Activated CD4-positive, alpha-beta T cell treated with anti-CD3 and anti-CD28 coated beads, Interleukin-2, amount 10 ng/mL, durations not matched to agents 7 days and 5 days (primary cell): ENCODE measurements at regions not wholly inside any gene's neighbourhood (a gene's known extent, or its start where the extent isn't known, plus 50 kb on each side); places are given as distances from the start of the nearest gene placed in this dataset.

Experiments used
- CTCF ChIA-PET: fragments of 350-600 bp; sonication (Branson Sonifier 250); formaldehyde crosslinking; loops from one replicate; lab custom pipeline; 2021; ENCODE audit warnings: antibody characterized with exemption; lab: Charles Lee
- POLR2A ChIA-PET: fragments of 350-600 bp; sonication (Branson Sonifier 250); formaldehyde crosslinking; loops from one replicate; lab custom pipeline; 2021; ENCODE audit warnings: antibody characterized with exemption; lab: Charles Lee
- DNase-seq: peaks from one replicate; pipeline ENCODE4 v3.0.0-alpha.2; 2020
- H3K27ac Mint-ChIP-seq: one replicate; pipeline ENCODE4 v1.8.0; 2021; ENCODE audit warnings: mild to moderate bottlenecking, moderate library complexity, mixed read lengths
- H3K27me3 Mint-ChIP-seq: one replicate; pipeline ENCODE4 v1.8.0; 2021; ENCODE audit warnings: mixed read lengths
- H3K36me3 Mint-ChIP-seq: one replicate; pipeline ENCODE4 v1.8.0; 2021; ENCODE audit warnings: low read depth, mixed read lengths
- H3K4me1 Mint-ChIP-seq: one replicate; pipeline ENCODE4 v1.8.0; 2021; ENCODE audit warnings: mixed read lengths
- H3K4me3 Mint-ChIP-seq: one replicate; pipeline ENCODE4 v1.8.0; 2021; ENCODE audit warnings: mild to moderate bottlenecking, moderate library complexity, mixed read lengths
- H3K9me3 Mint-ChIP-seq: one replicate; pipeline ENCODE4 v1.8.0; 2021; ENCODE audit warnings: mixed read lengths

- no peak overlapping the region for H3K27ac Mint-ChIP-seq
- ChIA-PET POLR2A (no interaction called here), CTCF (no interaction called here)
- no peaks in the 10 kb centered on the region for H3K9me3 Mint-ChIP-seq
- H3K27me3 Mint-ChIP-seq, result no peaks in the 10 kb centered on the region
- H3K4me1 Mint-ChIP-seq, result no peaks in the 10 kb centered on the region
- H3K36me3 Mint-ChIP-seq, result no peaks in the 10 kb centered on the region
- DNase-seq, result peak; percentile 48
- no peak overlapping the region for H3K4me3 Mint-ChIP-seq
Observed at GRCh38 chr14:82710267-82710841, 1176.7 kb upstream of the SEL1L start.

DNA sequence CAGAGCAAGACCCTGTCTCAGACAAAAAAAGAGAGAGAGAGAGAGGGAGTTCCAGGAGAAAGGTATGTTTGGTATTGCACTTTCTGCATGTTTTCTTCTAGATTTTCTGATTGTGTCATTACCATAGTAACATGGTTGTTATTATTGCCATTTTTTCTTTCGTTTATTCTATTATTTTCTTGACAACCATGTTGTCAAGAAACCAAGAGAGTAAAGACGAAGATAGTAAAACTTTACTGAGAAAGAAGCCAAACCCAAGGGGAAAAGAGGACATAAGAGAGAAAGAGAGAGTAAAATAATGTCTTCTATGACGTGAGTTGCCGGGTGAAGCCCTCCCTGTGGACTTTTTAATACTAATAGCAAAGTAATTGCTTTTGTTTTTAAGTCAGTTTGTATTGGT lies 1186.0 kb upstream of the SEL1L start:
- Mint-ChIP-seq H3K27me3 (no peaks in the 10 kb centered on the region), H3K36me3 (no peaks in the 10 kb centered on the region), H3K4me3 (no peak overlapping the region), H3K27ac (no peak overlapping the region), H3K4me1 (no peaks in the 10 kb centered on the region), H3K9me3 (no peaks in the 10 kb centered on the region)
- ChIA-PET POLR2A (no interaction called here), CTCF (no interaction called here)
- DNase-seq, result no peak

DNA sequence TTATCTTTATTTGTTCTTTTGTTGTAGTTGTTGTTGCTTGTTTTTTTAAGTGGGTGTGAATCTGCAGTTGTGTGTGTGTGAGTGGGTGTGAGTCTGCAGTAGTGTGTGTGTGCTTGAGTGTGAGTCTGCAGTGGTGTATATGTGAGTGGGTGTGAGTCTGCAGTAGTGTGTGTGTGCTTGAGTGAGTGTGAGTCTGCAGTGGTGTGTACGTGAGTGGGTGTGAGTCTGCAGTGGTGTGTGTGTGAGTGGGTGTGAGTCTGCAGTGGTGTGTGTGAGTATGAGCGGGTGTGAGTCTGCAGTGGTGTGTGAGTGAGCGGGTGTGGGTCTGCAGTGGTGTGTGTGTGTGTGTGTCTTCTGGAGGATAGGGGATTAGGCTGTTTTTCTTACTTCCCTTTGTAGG lies 1186.8 kb upstream of the SEL1L start:
- peaks cover 3% of the 10 kb centered on the region for H3K9me3 Mint-ChIP-seq
- no peaks in the 10 kb centered on the region for H3K36me3 Mint-ChIP-seq
- no peak overlapping the region for H3K27ac Mint-ChIP-seq
- CTCF ChIA-PET, result no interaction called here
- no peaks in the 10 kb centered on the region for H3K27me3 Mint-ChIP-seq
- H3K4me1 Mint-ChIP-seq, result no peaks in the 10 kb centered on the region
- no peak overlapping the region for H3K4me3 Mint-ChIP-seq
- POLR2A ChIA-PET, result no interaction called here
- no peak for DNase-seq

GRCh38 chr14:82720946-82721345 lies 1187.3 kb upstream of the SEL1L start:
- Mint-ChIP-seq H3K9me3 (peaks cover 3% of the 10 kb centered on the region), H3K4me3 (no peak overlapping the region), H3K27me3 (no peaks in the 10 kb centered on the region), H3K27ac (no peak overlapping the region), H3K4me1 (no peaks in the 10 kb centered on the region), H3K36me3 (no peaks in the 10 kb centered on the region)
- ChIA-PET POLR2A (no interaction called here), CTCF (interaction anchor here (0.6 kb wide), 1 partner anchor 1718 kb away, joined by 5 read pairs; no protein-coding TSS in a partner anchor)
- no peak for DNase-seq

GRCh38 chr14:82724316-82724715 lies 1190.7 kb upstream of the SEL1L start:
- Mint-ChIP-seq H3K4me1 (no peaks in the 10 kb centered on the region), H3K27me3 (no peaks in the 10 kb centered on the region), H3K36me3 (no peaks in the 10 kb centered on the region), H3K27ac (no peak overlapping the region), H3K4me3 (no peak overlapping the region), H3K9me3 (peaks cover 3% of the 10 kb centered on the region)
- POLR2A ChIA-PET, result no interaction called here
- no peak for DNase-seq
- CTCF ChIA-PET, result no interaction called here

GRCh38 chr14:82725213-82725612 lies 1191.6 kb upstream of the SEL1L start:
- Mint-ChIP-seq H3K27ac (no peak overlapping the region), H3K4me3 (no peak overlapping the region), H3K4me1 (no peaks in the 10 kb centered on the region), H3K36me3 (no peaks in the 10 kb centered on the region), H3K27me3 (no peaks in the 10 kb centered on the region), H3K9me3 (peaks cover 3% of the 10 kb centered on the region)
- no peak for DNase-seq
- ChIA-PET POLR2A (no interaction called here), CTCF (no interaction called here)

GRCh38 chr14:82731526-82731925 lies 1197.9 kb upstream of the SEL1L start:
- Mint-ChIP-seq H3K4me3 (no peak overlapping the region), H3K4me1 (no peaks in the 10 kb centered on the region), H3K27ac (no peak overlapping the region), H3K9me3 (peaks cover 2% of the 10 kb centered on the region), H3K36me3 (no peaks in the 10 kb centered on the region), H3K27me3 (no peaks in the 10 kb centered on the region)
- ChIA-PET CTCF (no interaction called here), POLR2A (no interaction called here)
- no peak for DNase-seq

GRCh38 chr14:82740547-82740946 lies 1206.9 kb upstream of the SEL1L start:
- Mint-ChIP-seq H3K36me3 (no peaks in the 10 kb centered on the region), H3K4me3 (no peak overlapping the region), H3K27me3 (no peaks in the 10 kb centered on the region), H3K4me1 (no peaks in the 10 kb centered on the region), H3K9me3 (no peaks in the 10 kb centered on the region), H3K27ac (no peak overlapping the region)
- DNase-seq, result no peak
- ChIA-PET POLR2A (no interaction called here), CTCF (no interaction called here)

DNA sequence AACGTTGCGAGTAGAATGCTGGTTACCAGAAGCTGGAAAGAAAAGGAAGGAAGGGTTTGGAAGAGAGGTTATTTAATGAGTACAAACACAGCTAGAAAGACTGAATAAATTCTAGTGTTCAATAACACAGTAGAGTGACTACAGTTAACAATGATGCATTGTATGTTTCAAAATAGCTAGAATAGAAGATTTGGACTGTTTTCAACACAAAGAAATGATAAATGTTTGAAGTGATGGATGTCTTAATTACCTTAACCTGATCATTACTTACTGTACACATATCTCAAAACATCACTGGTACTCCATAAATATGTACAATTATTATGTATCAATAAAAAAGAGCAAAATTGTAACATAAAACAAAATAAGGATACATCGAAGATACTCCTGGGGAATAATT lies 1221.8 kb upstream of the SEL1L start:
- Mint-ChIP-seq H3K4me1 (no peaks in the 10 kb centered on the region), H3K9me3 (no peaks in the 10 kb centered on the region), H3K4me3 (no peak overlapping the region), H3K36me3 (no peaks in the 10 kb centered on the region), H3K27ac (no peak overlapping the region), H3K27me3 (no peaks in the 10 kb centered on the region)
- POLR2A ChIA-PET, result no interaction called here
- DNase-seq, result no peak
- CTCF ChIA-PET, result no interaction called here

DNA sequence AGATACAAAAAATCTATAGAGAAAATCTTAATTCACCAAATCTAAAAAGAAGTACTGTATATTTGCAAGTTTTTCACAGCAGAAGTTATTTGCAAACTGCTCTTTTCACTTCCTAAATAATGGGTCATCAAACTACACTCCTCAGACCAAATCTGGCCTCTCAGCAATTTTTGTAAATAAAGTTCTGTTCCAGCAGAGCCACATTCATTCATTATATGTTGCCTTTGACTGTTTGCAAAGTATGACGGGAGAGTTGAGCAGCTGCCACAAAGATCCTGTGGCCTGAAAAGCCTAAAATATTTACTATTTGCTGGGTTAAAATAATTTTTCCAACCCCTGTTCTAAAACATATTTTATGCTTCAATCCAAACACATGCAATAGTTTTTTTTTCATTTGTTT lies 1222.3 kb upstream of the SEL1L start:
- ChIA-PET POLR2A (no interaction called here), CTCF (no interaction called here)
- Mint-ChIP-seq H3K4me1 (no peaks in the 10 kb centered on the region), H3K27me3 (no peaks in the 10 kb centered on the region), H3K4me3 (no peak overlapping the region), H3K27ac (no peak overlapping the region), H3K9me3 (no peaks in the 10 kb centered on the region), H3K36me3 (no peaks in the 10 kb centered on the region)
- DNase-seq, result no peak

GRCh38 chr14:82757776-82758175 lies 1224.1 kb upstream of the SEL1L start:
- no peaks in the 10 kb centered on the region for H3K27me3 Mint-ChIP-seq
- POLR2A ChIA-PET, result no interaction called here

DNA sequence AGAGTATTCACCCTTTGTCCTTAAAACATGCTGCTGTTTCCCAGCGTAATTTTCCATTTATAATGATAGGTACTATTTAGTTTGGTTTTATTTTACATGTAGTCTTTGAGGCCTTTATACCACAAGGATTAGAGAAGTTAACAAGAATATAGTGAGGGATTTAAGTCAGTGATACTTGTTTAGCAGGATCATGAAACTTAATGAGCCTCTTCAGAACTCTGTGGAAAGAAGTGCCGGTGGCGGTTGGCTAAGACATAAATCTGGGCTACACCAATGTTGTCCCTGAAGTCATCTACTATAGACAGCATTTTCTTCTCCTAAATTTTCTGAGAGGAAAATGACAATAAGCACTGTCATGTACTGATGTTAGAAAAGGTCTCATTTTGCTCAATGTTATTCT lies 1226.0 kb upstream of the SEL1L start:
- no peaks in the 10 kb centered on the region for H3K27me3 Mint-ChIP-seq
- ChIA-PET CTCF (interaction anchor here (0.6 kb wide), 1 partner anchor 128 kb away, joined by 3 read pairs; no protein-coding TSS in a partner anchor), POLR2A (no interaction called here)
- H3K9me3 Mint-ChIP-seq, result peaks cover 2% of the 10 kb centered on the region
- no peaks in the 10 kb centered on the region for H3K36me3 Mint-ChIP-seq
- no peak overlapping the region for H3K4me3 Mint-ChIP-seq
- H3K27ac Mint-ChIP-seq, result no peak overlapping the region
- H3K4me1 Mint-ChIP-seq, result no peaks in the 10 kb centered on the region
- no peak for DNase-seq

More at GRCh38 chr14:82757776-82758175, 1224.1 kb upstream of the SEL1L start:
- Mint-ChIP-seq H3K36me3 (no peaks in the 10 kb centered on the region), H3K27ac (no peak overlapping the region), H3K4me3 (no peak overlapping the region), H3K4me1 (no peaks in the 10 kb centered on the region), H3K9me3 (peaks cover 2% of the 10 kb centered on the region)
- CTCF ChIA-PET, result interaction anchor here (0.6 kb wide), 1 partner anchor 349 kb away, joined by 4 read pairs; no protein-coding TSS in a partner anchor
- DNase-seq, result no peak

DNA sequence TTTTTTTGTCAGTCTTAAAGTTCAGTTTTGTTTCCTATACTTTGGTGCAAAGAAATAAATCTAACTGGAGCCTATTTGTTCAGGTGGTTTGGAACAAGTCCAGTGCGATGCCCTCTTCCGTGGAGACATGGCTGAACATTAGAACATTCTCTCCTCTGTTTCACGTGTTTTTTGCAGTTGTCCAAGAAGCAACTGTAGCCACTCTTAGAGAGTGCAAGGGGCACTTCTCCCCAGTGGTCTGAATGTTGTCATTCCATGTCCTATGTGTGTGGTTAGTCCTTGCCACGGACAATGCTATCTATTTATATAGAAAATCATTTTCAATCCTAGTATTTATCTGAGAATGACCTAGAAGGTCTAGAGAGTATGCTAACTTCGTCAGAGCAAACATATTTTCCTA lies 1232.5 kb upstream of the SEL1L start:
- Mint-ChIP-seq H3K36me3 (no peaks in the 10 kb centered on the region), H3K4me1 (no peaks in the 10 kb centered on the region), H3K27ac (no peak overlapping the region), H3K27me3 (no peaks in the 10 kb centered on the region), H3K4me3 (no peak overlapping the region), H3K9me3 (peaks cover 4% of the 10 kb centered on the region)
- no peak for DNase-seq
- CTCF ChIA-PET, result no interaction called here
- POLR2A ChIA-PET, result no interaction called here

- POLR2A ChIA-PET, result no interaction called here
- Mint-ChIP-seq H3K36me3 (no peaks in the 10 kb centered on the region), H3K4me3 (no peak overlapping the region), H3K27ac (no peak overlapping the region), H3K4me1 (no peaks in the 10 kb centered on the region), H3K27me3 (no peaks in the 10 kb centered on the region), H3K9me3 (peaks cover 4% of the 10 kb centered on the region)
- CTCF ChIA-PET, result no interaction called here
- no peak for DNase-seq
Observed at GRCh38 chr14:82766996-82767395, 1233.3 kb upstream of the SEL1L start.
